HG03460 (cell line): ENCODE measurements at regions not wholly inside any gene's neighbourhood (a gene's known extent, or its start where the extent isn't known, plus 50 kb on each side); places are given as distances from the start of the nearest gene placed in this dataset.

Source experiments
- ATAC-seq: cut with Tn5 transposase; IDR thresholded peaks from one replicate; pipeline ENCODE4 v1.9.1; 2021; ENCODE audit not compliant: unreplicated experiment

- no peak for ATAC-seq
Measured at GRCh38 chrX:15985937-15986336, 131.3 kb upstream of the AP1S2 start.

- no peak for ATAC-seq
Measured at GRCh38 chrX:15983034-15983433, 128.4 kb upstream of the AP1S2 start.

- no peak for ATAC-seq
Measured at GRCh38 chrX:15977644-15978043, 123.0 kb upstream of the AP1S2 start.

- ATAC-seq = no peak
Measured at GRCh38 chrX:15976396-15976795, 121.8 kb upstream of the AP1S2 start.

GRCh38 chrX:15973946-15974345 lies 119.3 kb upstream of the AP1S2 start:
- no peak for ATAC-seq

GRCh38 chrX:15973299-15973698 lies 118.7 kb upstream of the AP1S2 start:
- ATAC-seq = no peak

GRCh38 chrX:15971696-15972095 lies 117.1 kb upstream of the AP1S2 start:
- no peak for ATAC-seq

- ATAC-seq = no peak
Measured at GRCh38 chrX:15963858-15964257, 109.2 kb upstream of the AP1S2 start.

- no peak for ATAC-seq
Measured at GRCh38 chrX:15960237-15960636, 105.6 kb upstream of the AP1S2 start.

GRCh38 chrX:15956681-15957080 lies 102.1 kb upstream of the AP1S2 start:
- no peak for ATAC-seq

GRCh38 chrX:15953801-15954200 lies 99.2 kb upstream of the AP1S2 start:
- no peak for ATAC-seq

GRCh38 chrX:15952212-15952611 lies 97.6 kb upstream of the AP1S2 start:
- no peak for ATAC-seq

GRCh38 chrX:15948318-15948660 lies 93.7 kb upstream of the AP1S2 start:
- ATAC-seq = no peak

- ATAC-seq = no peak
Measured at GRCh38 chrX:15947648-15948317, 93.2 kb upstream of the AP1S2 start.

GRCh38 chrX:15946783-15947580 lies 92.4 kb upstream of the AP1S2 start:
- ATAC-seq = no peak

- no peak for ATAC-seq
Measured at GRCh38 chrX:15943391-15943790, 88.8 kb upstream of the AP1S2 start.

- no peak for ATAC-seq
Measured at GRCh38 chrX:15942307-15942706, 87.7 kb upstream of the AP1S2 start.

GRCh38 chrX:15939737-15940136 lies 85.1 kb upstream of the AP1S2 start:
- ATAC-seq = no peak

GRCh38 chrX:15938072-15938471 lies 83.5 kb upstream of the AP1S2 start:
- no peak for ATAC-seq

GRCh38 chrX:15931362-15931761 lies 76.7 kb upstream of the AP1S2 start:
- no peak for ATAC-seq

GRCh38 chrX:15930585-15930984 lies 76.0 kb upstream of the AP1S2 start:
- ATAC-seq = no peak

- no peak for ATAC-seq
Measured at GRCh38 chrX:15929194-15929593, 74.6 kb upstream of the AP1S2 start.

GRCh38 chrX:15926622-15927021 lies 72.0 kb upstream of the AP1S2 start:
- no peak for ATAC-seq
